ENCODE measurements at regions not wholly inside any gene's neighbourhood (a gene's known extent, or its start where the extent isn't known, plus 50 kb on each side); places are given as distances from the start of the nearest gene placed in this dataset.

- H3K27me3 ChIP-seq (ENCODE audit: insufficient read depth, insufficient read length): no peaks in the 10 kb centered on the region
- no peaks in the 10 kb centered on the region for H3K9me3 ChIP-seq (ENCODE audit: insufficient read depth, low read length)
- H3K9ac ChIP-seq (ENCODE audit: insufficient read length, low read depth): no peak overlapping the region
- TF ChIP-seq YY1 (IDR thresholded peaks at IDR 0.05; ENCODE audit: insufficient read depth, insufficient read length) (no peak), SUZ12 (IDR thresholded peaks at IDR 0.05; ENCODE audit: extremely low read depth, insufficient read depth, insufficient read length) (no peak), ZNF274 (IDR thresholded peaks at IDR 0.05; ENCODE audit: low read depth, low read length) (no peak)
- DNase-seq (ENCODE audit: low read depth, low spot score): peak; percentile 33
- no peaks in the 10 kb centered on the region for H3K36me3 ChIP-seq (ENCODE audit: insufficient read depth, insufficient read length, low read length)
- H3K4me3 ChIP-seq (ENCODE audit: insufficient read length, low read depth): no peak overlapping the region
- H3K4me1 ChIP-seq (ENCODE audit: insufficient read depth, insufficient read length): no peaks in the 10 kb centered on the region
Measured at GRCh38 chr16:16828913-16829398, 450.0 kb downstream of the NPIPA7 start.

DNA sequence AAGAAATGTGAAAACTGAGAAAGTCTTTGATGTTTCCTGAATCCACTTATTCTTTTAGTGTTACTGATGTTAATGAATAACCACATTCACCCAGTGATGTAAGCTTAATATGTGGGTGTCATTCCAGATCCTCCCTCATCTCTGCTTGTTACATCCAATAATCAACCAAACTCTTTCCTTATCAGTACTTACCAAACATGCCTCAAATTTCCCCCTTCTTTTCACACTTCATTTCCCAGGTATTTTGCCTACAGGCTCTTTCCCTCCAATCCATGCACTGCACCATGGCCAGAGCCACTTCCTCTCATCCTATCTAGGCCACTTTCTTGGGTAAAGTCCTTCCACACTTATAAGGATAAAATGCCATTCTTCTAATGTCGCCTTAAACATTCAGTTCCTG is 451.5 kb downstream of the NPIPA7 start:
- Histone ChIP-seq H3K9me3 (ENCODE audit: insufficient read depth, low read length) (no peaks in the 10 kb centered on the region), H3K9ac (ENCODE audit: insufficient read length, low read depth) (no peak overlapping the region), H3K4me1 (ENCODE audit: insufficient read depth, insufficient read length) (no peaks in the 10 kb centered on the region), H3K36me3 (ENCODE audit: insufficient read depth, insufficient read length, low read length) (no peaks in the 10 kb centered on the region), H3K27me3 (ENCODE audit: insufficient read depth, insufficient read length) (no peaks in the 10 kb centered on the region), H3K4me3 (ENCODE audit: insufficient read length, low read depth) (no peak overlapping the region)
- no peak for DNase-seq (ENCODE audit: low read depth, low spot score)
- TF ChIP-seq YY1 (IDR thresholded peaks at IDR 0.05; ENCODE audit: insufficient read depth, insufficient read length): no peak
- TF ChIP-seq SUZ12 (IDR thresholded peaks at IDR 0.05; ENCODE audit: extremely low read depth, insufficient read depth, insufficient read length): no peak
- TF ChIP-seq ZNF274 (IDR thresholded peaks at IDR 0.05; ENCODE audit: low read depth, low read length): no peak

DNA sequence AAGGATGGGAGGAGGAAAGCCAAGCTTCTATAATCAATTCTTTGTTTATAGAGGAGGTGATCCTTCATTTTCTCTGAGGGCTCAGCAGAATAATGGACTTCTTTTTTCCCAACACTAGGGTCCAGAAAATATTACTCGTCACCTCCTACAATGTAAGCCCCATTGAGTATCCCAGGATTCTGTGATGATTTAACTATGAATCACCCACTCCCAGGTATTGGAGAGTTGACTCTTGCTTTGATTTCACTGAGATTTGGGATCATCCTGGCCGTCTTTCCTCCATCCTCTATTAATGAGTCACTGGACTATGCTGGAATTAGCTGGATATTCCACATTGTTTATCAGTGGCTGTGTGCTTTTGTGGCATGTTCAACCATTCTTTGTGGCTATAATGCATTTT is 452.0 kb downstream of the NPIPA7 start:
- Histone ChIP-seq H3K36me3 (ENCODE audit: insufficient read depth, insufficient read length, low read length) (no peaks in the 10 kb centered on the region), H3K27me3 (ENCODE audit: insufficient read depth, insufficient read length) (no peaks in the 10 kb centered on the region), H3K9ac (ENCODE audit: insufficient read length, low read depth) (no peak overlapping the region), H3K4me1 (ENCODE audit: insufficient read depth, insufficient read length) (no peaks in the 10 kb centered on the region), H3K9me3 (ENCODE audit: insufficient read depth, low read length) (no peaks in the 10 kb centered on the region), H3K4me3 (ENCODE audit: insufficient read length, low read depth) (no peak overlapping the region)
- TF ChIP-seq YY1 (IDR thresholded peaks at IDR 0.05; ENCODE audit: insufficient read depth, insufficient read length): no peak
- TF ChIP-seq ZNF274 (IDR thresholded peaks at IDR 0.05; ENCODE audit: low read depth, low read length): no peak
- TF ChIP-seq SUZ12 (IDR thresholded peaks at IDR 0.05; ENCODE audit: extremely low read depth, insufficient read depth, insufficient read length): no peak
- DNase-seq (ENCODE audit: low read depth, low spot score): no peak

DNA sequence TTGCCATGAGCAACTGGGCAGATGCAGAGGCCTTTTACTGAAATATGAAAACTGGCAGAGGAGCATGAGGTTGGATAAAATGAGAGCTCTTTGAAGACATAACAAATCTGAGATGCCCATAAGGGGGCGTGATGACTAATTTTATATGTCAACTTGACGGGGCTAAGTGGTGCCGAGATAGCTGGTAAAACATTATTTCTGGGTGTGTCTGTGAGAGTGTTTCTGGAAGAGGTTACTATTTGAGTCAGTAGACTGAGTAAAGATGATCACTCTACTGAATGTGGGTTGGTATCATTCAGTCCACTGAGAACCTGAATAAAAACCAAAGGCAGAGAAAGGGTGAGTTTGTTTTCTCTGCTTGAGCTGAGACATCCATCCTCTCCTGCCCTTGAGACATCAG is 454.2 kb downstream of the NPIPA7 start:
- Histone ChIP-seq H3K4me1 (ENCODE audit: insufficient read depth, insufficient read length) (no peaks in the 10 kb centered on the region), H3K36me3 (ENCODE audit: insufficient read depth, insufficient read length, low read length) (no peaks in the 10 kb centered on the region), H3K9me3 (ENCODE audit: insufficient read depth, low read length) (no peaks in the 10 kb centered on the region), H3K9ac (ENCODE audit: insufficient read length, low read depth) (no peak overlapping the region), H3K4me3 (ENCODE audit: insufficient read length, low read depth) (no peak overlapping the region), H3K27me3 (ENCODE audit: insufficient read depth, insufficient read length) (no peaks in the 10 kb centered on the region)
- TF ChIP-seq SUZ12 (IDR thresholded peaks at IDR 0.05; ENCODE audit: extremely low read depth, insufficient read depth, insufficient read length) (no peak), YY1 (IDR thresholded peaks at IDR 0.05; ENCODE audit: insufficient read depth, insufficient read length) (no peak), ZNF274 (IDR thresholded peaks at IDR 0.05; ENCODE audit: low read depth, low read length) (no peak)
- DNase-seq (ENCODE audit: low read depth, low spot score): no peak

DNA sequence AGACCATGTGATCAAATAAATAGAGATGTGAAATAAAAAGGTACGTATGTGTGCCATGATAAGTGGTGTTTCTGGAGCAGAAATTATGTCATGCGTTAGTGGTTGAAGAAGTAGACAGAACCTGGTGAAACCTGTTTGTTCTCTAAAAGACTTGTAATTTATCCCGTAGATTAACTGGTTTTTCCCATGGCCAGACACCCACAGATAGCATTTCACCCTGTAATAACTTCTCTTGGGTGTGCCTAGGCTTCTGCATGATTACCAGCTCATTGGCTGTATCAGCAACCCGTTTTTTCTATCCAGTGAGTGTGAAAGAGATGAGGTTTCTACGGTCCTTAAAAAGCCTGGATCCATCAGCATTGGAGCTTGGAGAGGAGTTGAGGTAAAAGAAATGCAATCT is 471.3 kb downstream of the NPIPA7 start:
- no peak for TF ChIP-seq ZNF274 (IDR thresholded peaks at IDR 0.05; ENCODE audit: low read depth, low read length)
- TF ChIP-seq SUZ12 (IDR thresholded peaks at IDR 0.05; ENCODE audit: extremely low read depth, insufficient read depth, insufficient read length): no peak
- TF ChIP-seq YY1 (IDR thresholded peaks at IDR 0.05; ENCODE audit: insufficient read depth, insufficient read length): no peak
- no peak overlapping the region for H3K4me3 ChIP-seq (ENCODE audit: insufficient read length, low read depth)
- H3K9ac ChIP-seq (ENCODE audit: insufficient read length, low read depth): no peak overlapping the region
- peaks cover 8% of the 10 kb centered on the region; the same call in 1 of the 2 replicates for H3K9me3 ChIP-seq (ENCODE audit: insufficient read depth, low read length)
- no peaks in the 10 kb centered on the region for H3K4me1 ChIP-seq (ENCODE audit: insufficient read depth, insufficient read length)
- H3K27me3 ChIP-seq (ENCODE audit: insufficient read depth, insufficient read length): no peaks in the 10 kb centered on the region
- no peaks in the 10 kb centered on the region for H3K36me3 ChIP-seq (ENCODE audit: insufficient read depth, insufficient read length, low read length)
- no peak for DNase-seq (ENCODE audit: low read depth, low spot score)

GRCh38 chr16:16857012-16857411 is 478.1 kb downstream of the NPIPA7 start:
- Histone ChIP-seq H3K4me3 (ENCODE audit: insufficient read length, low read depth) (no peak overlapping the region), H3K4me1 (ENCODE audit: insufficient read depth, insufficient read length) (no peaks in the 10 kb centered on the region), H3K36me3 (ENCODE audit: insufficient read depth, insufficient read length, low read length) (no peaks in the 10 kb centered on the region), H3K27me3 (ENCODE audit: insufficient read depth, insufficient read length) (no peaks in the 10 kb centered on the region), H3K9me3 (ENCODE audit: insufficient read depth, low read length) (no peaks in the 10 kb centered on the region), H3K9ac (ENCODE audit: insufficient read length, low read depth) (no peak overlapping the region)
- DNase-seq (ENCODE audit: low read depth, low spot score): no peak
- TF ChIP-seq SUZ12 (IDR thresholded peaks at IDR 0.05; ENCODE audit: extremely low read depth, insufficient read depth, insufficient read length): no peak
- TF ChIP-seq ZNF274 (IDR thresholded peaks at IDR 0.05; ENCODE audit: low read depth, low read length): no peak
- TF ChIP-seq YY1 (IDR thresholded peaks at IDR 0.05; ENCODE audit: insufficient read depth, insufficient read length): no peak

- Histone ChIP-seq H3K36me3 (ENCODE audit: insufficient read depth, insufficient read length, low read length) (no peaks in the 10 kb centered on the region), H3K4me3 (ENCODE audit: insufficient read length, low read depth) (no peak overlapping the region), H3K9me3 (ENCODE audit: insufficient read depth, low read length) (no peaks in the 10 kb centered on the region), H3K27me3 (ENCODE audit: insufficient read depth, insufficient read length) (no peaks in the 10 kb centered on the region), H3K4me1 (ENCODE audit: insufficient read depth, insufficient read length) (no peaks in the 10 kb centered on the region), H3K9ac (ENCODE audit: insufficient read length, low read depth) (no peak overlapping the region)
- no peak for DNase-seq (ENCODE audit: low read depth, low spot score)
- TF ChIP-seq YY1 (IDR thresholded peaks at IDR 0.05; ENCODE audit: insufficient read depth, insufficient read length): no peak
- TF ChIP-seq SUZ12 (IDR thresholded peaks at IDR 0.05; ENCODE audit: extremely low read depth, insufficient read depth, insufficient read length): no peak
- no peak for TF ChIP-seq ZNF274 (IDR thresholded peaks at IDR 0.05; ENCODE audit: low read depth, low read length)
Measured at GRCh38 chr16:16857603-16858283, 478.8 kb downstream of the NPIPA7 start.
